ENCODE measurements at regions not wholly inside any gene's neighbourhood (a gene's known extent, or its start where the extent isn't known, plus 50 kb on each side); places are given as distances from the start of the nearest gene placed in this dataset.
"Not testable (repeated sequence)": the region's sequence is repeated elsewhere in the genome, so short reads cannot be mapped to it uniquely, and the experiment has no call there.

DNA sequence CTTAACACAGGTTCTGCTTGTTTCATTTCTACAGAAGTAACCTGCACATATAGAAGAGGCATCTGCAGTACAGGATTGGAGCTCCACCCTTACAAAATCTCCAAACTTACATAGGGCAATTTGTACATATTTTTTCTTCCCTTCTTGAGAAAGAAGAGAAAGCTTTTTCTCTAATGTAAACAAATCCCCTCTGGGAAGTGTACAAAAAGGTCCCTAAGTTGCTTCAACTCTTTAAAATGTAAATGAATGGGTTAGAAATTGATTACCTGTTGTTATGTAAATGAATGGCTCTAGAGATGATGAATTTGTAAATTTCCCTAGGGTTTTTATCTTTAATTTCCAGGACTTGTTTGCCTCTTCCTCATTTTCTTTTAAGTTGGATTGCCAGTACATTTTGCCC is 1183.7 kb downstream of the MRPL39 start:
- H3K4me1 ChIP-seq (ENCODE audit: control insufficient read depth in 1 of 2, insufficient read depth in 2 of 2, low read length in 2 of 2) = no peaks in the 10 kb centered on the region
- H3K4me2 ChIP-seq (ENCODE audit: low read length) = no peak overlapping the region
- no peak for DNase-seq

GRCh38 chr21:24420689-24421088 is 1186.6 kb downstream of the MRPL39 start:
- no peak overlapping the region for H2BK120ac ChIP-seq (ENCODE audit: insufficient read depth, low read length, poor library complexity)
- no peak overlapping the region for H2AFZ ChIP-seq (ENCODE audit: insufficient read depth, low read length, poor library complexity)
- no peaks in the 10 kb centered on the region for H3K4me1 ChIP-seq (ENCODE audit: control insufficient read depth in 1 of 2, insufficient read depth in 2 of 2, low read length in 2 of 2)
- no peak for DNase-seq
- no peak overlapping the region for H2BK12ac ChIP-seq (ENCODE audit: low read length)
- no peak overlapping the region for H3K14ac ChIP-seq (ENCODE audit: low read length)
- H4K12ac ChIP-seq (ENCODE audit: low read depth, low read length) = no peak overlapping the region
- H2AK5ac ChIP-seq (ENCODE audit: low read length) = no peak overlapping the region
- peaks cover 2% of the 10 kb centered on the region for H3K9me3 ChIP-seq (ENCODE audit: insufficient read depth, low read depth, low read length)
- H3K4me2 ChIP-seq (ENCODE audit: low read length) = no peak overlapping the region
- no peak overlapping the region for H3K4ac ChIP-seq (ENCODE audit: low read depth, low read length)
- H3K27ac ChIP-seq (ENCODE audit: low read depth, low read length) = no peak overlapping the region
- no peaks in the 10 kb centered on the region for H3K79me2 ChIP-seq (ENCODE audit: control insufficient read depth, insufficient read depth, low read length, poor library complexity)
- no peak overlapping the region for H3K9ac ChIP-seq (ENCODE audit: low read length)
- no CpG with 5 or more reads among the region's 1 CpG for WGBS (ENCODE audit: extremely low coverage, insufficient coverage, insufficient read length)
- H4K8ac ChIP-seq (ENCODE audit: low read depth, low read length) = no peak overlapping the region
- no peaks in the 10 kb centered on the region for H3K36me3 ChIP-seq (ENCODE audit: control insufficient read depth in 1 of 2, insufficient read depth in 2 of 2, low read length in 2 of 2)
- H3K23ac ChIP-seq (ENCODE audit: low read length) = no peak overlapping the region
- no peak overlapping the region for H4K91ac ChIP-seq (ENCODE audit: low read depth, low read length)
- H3K18ac ChIP-seq (ENCODE audit: low read length) = no peak overlapping the region
- no peaks in the 10 kb centered on the region for H3K79me1 ChIP-seq (ENCODE audit: low read length)
- no peak overlapping the region for H2BK5ac ChIP-seq (ENCODE audit: low read depth, low read length, poor library complexity)
- H3K27me3 ChIP-seq (ENCODE audit: insufficient read depth, low read length) = no peaks in the 10 kb centered on the region
- H3K4me3 ChIP-seq (ENCODE audit: low read depth, low read length) = no peak overlapping the region

More for the DNA sequence above, 1183.7 kb downstream of the MRPL39 start:
- Histone ChIP-seq H4K91ac (ENCODE audit: low read depth, low read length) (no peak overlapping the region), H2BK12ac (ENCODE audit: low read length) (no peak overlapping the region), H4K8ac (ENCODE audit: low read depth, low read length) (no peak overlapping the region), H2AFZ (ENCODE audit: insufficient read depth, low read length, poor library complexity) (no peak overlapping the region), H3K9ac (ENCODE audit: low read length) (no peak overlapping the region), H3K18ac (ENCODE audit: low read length) (no peak overlapping the region), H3K9me3 (ENCODE audit: insufficient read depth, low read depth, low read length) (peaks cover 2% of the 10 kb centered on the region), H3K36me3 (ENCODE audit: control insufficient read depth in 1 of 2, insufficient read depth in 2 of 2, low read length in 2 of 2) (no peaks in the 10 kb centered on the region), H3K79me1 (ENCODE audit: low read length) (no peaks in the 10 kb centered on the region), H3K23ac (ENCODE audit: low read length) (no peak overlapping the region), H3K4me3 (ENCODE audit: low read depth, low read length) (no peak overlapping the region), H2AK5ac (ENCODE audit: low read length) (no peak overlapping the region), H3K27me3 (ENCODE audit: insufficient read depth, low read length) (no peaks in the 10 kb centered on the region), H3K27ac (ENCODE audit: low read depth, low read length) (no peak overlapping the region), H2BK120ac (ENCODE audit: insufficient read depth, low read length, poor library complexity) (no peak overlapping the region), H3K14ac (ENCODE audit: low read length) (no peak overlapping the region), H2BK5ac (ENCODE audit: low read depth, low read length, poor library complexity) (no peak overlapping the region), H3K79me2 (ENCODE audit: control insufficient read depth, insufficient read depth, low read length, poor library complexity) (no peaks in the 10 kb centered on the region), H3K4ac (ENCODE audit: low read depth, low read length) (no peak overlapping the region), H4K12ac (ENCODE audit: low read depth, low read length) (no peak overlapping the region)

DNA sequence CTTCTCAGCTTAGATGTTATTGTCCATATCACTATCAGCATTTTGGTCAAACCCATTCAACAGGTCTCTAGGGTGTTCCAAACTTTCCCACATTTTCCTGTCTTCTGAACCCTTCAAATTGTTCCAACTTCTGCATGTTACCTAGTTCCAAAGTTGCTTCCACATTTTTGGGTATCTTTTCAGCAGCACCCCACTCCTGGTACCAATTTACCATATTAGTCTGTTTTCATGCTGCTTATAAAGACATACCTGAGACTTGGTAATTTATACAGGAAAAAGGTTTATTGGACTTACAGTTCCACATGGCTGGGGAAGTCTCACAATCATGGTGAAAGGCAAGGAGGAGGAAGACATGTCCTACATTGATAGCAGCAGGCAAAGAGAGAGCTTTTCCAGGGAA is 1187.6 kb downstream of the MRPL39 start:
- H3K79me1 ChIP-seq (ENCODE audit: low read length); H3K36me3 ChIP-seq (ENCODE audit: control insufficient read depth in 1 of 2, insufficient read depth in 2 of 2, low read length in 2 of 2); H4K8ac ChIP-seq (ENCODE audit: low read depth, low read length); H4K91ac ChIP-seq (ENCODE audit: low read depth, low read length); H3K27me3 ChIP-seq (ENCODE audit: insufficient read depth, low read length); H3K4ac ChIP-seq (ENCODE audit: low read depth, low read length); H3K14ac ChIP-seq (ENCODE audit: low read length); H2BK120ac ChIP-seq (ENCODE audit: insufficient read depth, low read length, poor library complexity); H3K4me3 ChIP-seq (ENCODE audit: low read depth, low read length); DNase-seq; H3K79me2 ChIP-seq (ENCODE audit: control insufficient read depth, insufficient read depth, low read length, poor library complexity); H3K18ac ChIP-seq (ENCODE audit: low read length); H2BK5ac ChIP-seq (ENCODE audit: low read depth, low read length, poor library complexity); H3K9me3 ChIP-seq (ENCODE audit: insufficient read depth, low read depth, low read length); H4K12ac ChIP-seq (ENCODE audit: low read depth, low read length); H2AFZ ChIP-seq (ENCODE audit: insufficient read depth, low read length, poor library complexity); H2BK12ac ChIP-seq (ENCODE audit: low read length); H2AK5ac ChIP-seq (ENCODE audit: low read length); H3K9ac ChIP-seq (ENCODE audit: low read length); H3K27ac ChIP-seq (ENCODE audit: low read depth, low read length); H3K4me1 ChIP-seq (ENCODE audit: control insufficient read depth in 1 of 2, insufficient read depth in 2 of 2, low read length in 2 of 2); H3K23ac ChIP-seq (ENCODE audit: low read length); H3K4me2 ChIP-seq (ENCODE audit: low read length): not testable (repeated sequence)

GRCh38 chr21:24418671-24419070 is 1188.6 kb downstream of the MRPL39 start:
- H3K9ac ChIP-seq (ENCODE audit: low read length) = no peak overlapping the region
- no peak overlapping the region for H4K12ac ChIP-seq (ENCODE audit: low read depth, low read length)
- no peak overlapping the region for H2AFZ ChIP-seq (ENCODE audit: insufficient read depth, low read length, poor library complexity)
- H3K14ac ChIP-seq (ENCODE audit: low read length) = no peak overlapping the region
- no peak overlapping the region for H3K4me3 ChIP-seq (ENCODE audit: low read depth, low read length)
- no peak overlapping the region for H4K8ac ChIP-seq (ENCODE audit: low read depth, low read length)
- H3K79me2 ChIP-seq (ENCODE audit: control insufficient read depth, insufficient read depth, low read length, poor library complexity) = no peaks in the 10 kb centered on the region
- H2BK12ac ChIP-seq (ENCODE audit: low read length) = no peak overlapping the region
- no peak overlapping the region for H3K18ac ChIP-seq (ENCODE audit: low read length)
- no peak overlapping the region for H3K27ac ChIP-seq (ENCODE audit: low read depth, low read length)
- H2BK120ac ChIP-seq (ENCODE audit: insufficient read depth, low read length, poor library complexity) = no peak overlapping the region
- no peak overlapping the region for H3K4ac ChIP-seq (ENCODE audit: low read depth, low read length)
- no peak overlapping the region for H3K23ac ChIP-seq (ENCODE audit: low read length)
- no peak for DNase-seq
- H3K4me2 ChIP-seq (ENCODE audit: low read length) = no peak overlapping the region
- peaks cover 2% of the 10 kb centered on the region for H3K9me3 ChIP-seq (ENCODE audit: insufficient read depth, low read depth, low read length)
- no peaks in the 10 kb centered on the region for H3K36me3 ChIP-seq (ENCODE audit: control insufficient read depth in 1 of 2, insufficient read depth in 2 of 2, low read length in 2 of 2)
- no peaks in the 10 kb centered on the region for H3K27me3 ChIP-seq (ENCODE audit: insufficient read depth, low read length)
- H3K4me1 ChIP-seq (ENCODE audit: control insufficient read depth in 1 of 2, insufficient read depth in 2 of 2, low read length in 2 of 2) = no peaks in the 10 kb centered on the region
- no peaks in the 10 kb centered on the region for H3K79me1 ChIP-seq (ENCODE audit: low read length)
- H2AK5ac ChIP-seq (ENCODE audit: low read length) = no peak overlapping the region
- no peak overlapping the region for H4K91ac ChIP-seq (ENCODE audit: low read depth, low read length)
- H2BK5ac ChIP-seq (ENCODE audit: low read depth, low read length, poor library complexity) = no peak overlapping the region

DNA sequence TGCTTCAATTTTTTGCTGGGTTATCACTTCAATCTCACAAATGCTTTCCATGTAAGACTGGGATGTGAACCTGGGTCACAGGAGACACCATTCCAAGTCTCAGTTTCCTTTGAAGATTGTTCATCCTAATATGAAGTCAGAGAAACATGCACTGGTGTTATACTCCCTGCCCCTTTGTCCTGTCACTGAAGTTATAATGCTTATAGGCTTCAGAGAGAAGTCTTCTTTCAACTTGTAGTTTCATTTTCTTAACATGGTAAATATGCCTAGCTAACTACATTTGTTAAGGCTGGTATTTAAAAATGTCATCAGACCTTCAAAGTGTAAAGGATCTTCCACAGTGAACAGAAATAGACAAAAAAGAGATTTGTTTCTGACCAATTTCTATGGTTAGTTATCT is 1195.9 kb downstream of the MRPL39 start:
- Histone ChIP-seq H3K9me3 (ENCODE audit: insufficient read depth, low read depth, low read length) (no peaks in the 10 kb centered on the region), H2BK5ac (ENCODE audit: low read depth, low read length, poor library complexity) (no peak overlapping the region), H2AFZ (ENCODE audit: insufficient read depth, low read length, poor library complexity) (no peak overlapping the region), H3K4me1 (ENCODE audit: control insufficient read depth in 1 of 2, insufficient read depth in 2 of 2, low read length in 2 of 2) (no peaks in the 10 kb centered on the region), H4K12ac (ENCODE audit: low read depth, low read length) (no peak overlapping the region), H3K4me3 (ENCODE audit: low read depth, low read length) (no peak overlapping the region), H4K91ac (ENCODE audit: low read depth, low read length) (no peak overlapping the region), H3K79me2 (ENCODE audit: control insufficient read depth, insufficient read depth, low read length, poor library complexity) (no peaks in the 10 kb centered on the region), H3K27ac (ENCODE audit: low read depth, low read length) (no peak overlapping the region), H3K9ac (ENCODE audit: low read length) (no peak overlapping the region), H3K18ac (ENCODE audit: low read length) (no peak overlapping the region), H3K4ac (ENCODE audit: low read depth, low read length) (no peak overlapping the region), H2AK5ac (ENCODE audit: low read length) (no peak overlapping the region), H3K27me3 (ENCODE audit: insufficient read depth, low read length) (no peaks in the 10 kb centered on the region), H3K36me3 (ENCODE audit: control insufficient read depth in 1 of 2, insufficient read depth in 2 of 2, low read length in 2 of 2) (no peaks in the 10 kb centered on the region), H2BK120ac (ENCODE audit: insufficient read depth, low read length, poor library complexity) (no peak overlapping the region), H3K4me2 (ENCODE audit: low read length) (no peak overlapping the region), H2BK12ac (ENCODE audit: low read length) (no peak overlapping the region), H3K23ac (ENCODE audit: low read length) (no peak overlapping the region), H4K8ac (ENCODE audit: low read depth, low read length) (no peak overlapping the region), H3K14ac (ENCODE audit: low read length) (no peak overlapping the region), H3K79me1 (ENCODE audit: low read length) (no peaks in the 10 kb centered on the region)
- no peak for DNase-seq
